PFSK-1 (cell line): ENCODE measurements at regions not wholly inside any gene's neighbourhood (a gene's known extent, or its start where the extent isn't known, plus 50 kb on each side); places are given as distances from the start of the nearest gene placed in this dataset.

Experiments used
- FOXP2 ChIP-seq: optimal IDR thresholded peaks from 2 replicates; pipeline ENCODE3; 2011; ENCODE audit warnings: borderline replicate concordance, control low read depth, inconsistent platforms; ENCODE audit not compliant: insufficient read depth; ENCODE audit errors: extremely low read length, extremely low read depth
- POLR2AphosphoS5 ChIP-seq: IDR thresholded peaks from 2 replicates; pipeline ENCODE4 v1.6.1; 2012; ENCODE audit warnings: low read depth, mild to moderate bottlenecking, control low read depth, low read length, moderate library complexity
- SIN3A ChIP-seq: IDR thresholded peaks from 2 replicates; pipeline ENCODE4 v1.6.1; 2012; ENCODE audit warnings: mild to moderate bottlenecking, low read length, moderate library complexity, borderline replicate concordance; ENCODE audit not compliant: insufficient read depth
- TAF1 ChIP-seq: IDR thresholded peaks from 2 replicates; pipeline ENCODE4 v1.6.1; 2012; ENCODE audit warnings: low read length, control low read depth, borderline replicate concordance; ENCODE audit not compliant: insufficient read depth
- TF ChIP-seq, protein P1 (sequence below), 2 experiments: IDR thresholded peaks; 2 replicates each; pipeline versions ENCODE4 v1.6.1 to v1.8.0; 2011 to 2012; ENCODE audit warnings: low read depth in 2 of 2, low read length in 2 of 2, control low read depth in 1 of 2, inconsistent platforms in 1 of 2, mild to moderate bottlenecking in 1 of 2, moderate library complexity in 1 of 2; ENCODE audit not compliant: insufficient read depth in 1 of 2

DNA sequence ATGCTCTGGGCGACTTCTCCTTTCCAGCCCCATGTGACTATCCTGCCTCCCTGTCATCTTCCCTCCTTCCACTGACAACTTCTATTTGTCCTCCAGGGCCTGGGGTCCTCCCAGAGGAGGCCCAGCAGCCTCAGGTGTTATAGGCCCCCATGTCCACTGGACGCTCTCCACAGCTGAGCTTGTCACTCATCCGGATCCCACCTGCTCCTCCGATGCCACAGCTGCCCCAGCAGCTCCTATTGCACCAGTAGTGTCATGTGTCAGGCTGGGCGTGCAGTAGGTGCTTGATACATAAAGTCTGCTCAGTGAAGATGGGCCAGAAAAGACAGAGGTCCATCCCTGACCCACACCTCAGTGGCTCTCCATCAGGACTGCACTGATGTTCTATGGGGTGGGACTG, 305.7 kb upstream of the MYT1L start:
- TF ChIP-seq SIN3A, result no peak
- TF ChIP-seq, protein P1, sequence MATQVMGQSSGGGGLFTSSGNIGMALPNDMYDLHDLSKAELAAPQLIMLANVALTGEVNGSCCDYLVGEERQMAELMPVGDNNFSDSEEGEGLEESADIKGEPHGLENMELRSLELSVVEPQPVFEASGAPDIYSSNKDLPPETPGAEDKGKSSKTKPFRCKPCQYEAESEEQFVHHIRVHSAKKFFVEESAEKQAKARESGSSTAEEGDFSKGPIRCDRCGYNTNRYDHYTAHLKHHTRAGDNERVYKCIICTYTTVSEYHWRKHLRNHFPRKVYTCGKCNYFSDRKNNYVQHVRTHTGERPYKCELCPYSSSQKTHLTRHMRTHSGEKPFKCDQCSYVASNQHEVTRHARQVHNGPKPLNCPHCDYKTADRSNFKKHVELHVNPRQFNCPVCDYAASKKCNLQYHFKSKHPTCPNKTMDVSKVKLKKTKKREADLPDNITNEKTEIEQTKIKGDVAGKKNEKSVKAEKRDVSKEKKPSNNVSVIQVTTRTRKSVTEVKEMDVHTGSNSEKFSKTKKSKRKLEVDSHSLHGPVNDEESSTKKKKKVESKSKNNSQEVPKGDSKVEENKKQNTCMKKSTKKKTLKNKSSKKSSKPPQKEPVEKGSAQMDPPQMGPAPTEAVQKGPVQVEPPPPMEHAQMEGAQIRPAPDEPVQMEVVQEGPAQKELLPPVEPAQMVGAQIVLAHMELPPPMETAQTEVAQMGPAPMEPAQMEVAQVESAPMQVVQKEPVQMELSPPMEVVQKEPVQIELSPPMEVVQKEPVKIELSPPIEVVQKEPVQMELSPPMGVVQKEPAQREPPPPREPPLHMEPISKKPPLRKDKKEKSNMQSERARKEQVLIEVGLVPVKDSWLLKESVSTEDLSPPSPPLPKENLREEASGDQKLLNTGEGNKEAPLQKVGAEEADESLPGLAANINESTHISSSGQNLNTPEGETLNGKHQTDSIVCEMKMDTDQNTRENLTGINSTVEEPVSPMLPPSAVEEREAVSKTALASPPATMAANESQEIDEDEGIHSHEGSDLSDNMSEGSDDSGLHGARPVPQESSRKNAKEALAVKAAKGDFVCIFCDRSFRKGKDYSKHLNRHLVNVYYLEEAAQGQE (IDR thresholded peaks at IDR 0.05; ENCODE audit: insufficient read depth in 1 of 2, low read depth in 2 of 2, low read length in 2 of 2), result no peak
- no peak for TF ChIP-seq FOXP2
- TF ChIP-seq POLR2AphosphoS5, result no peak

DNA sequence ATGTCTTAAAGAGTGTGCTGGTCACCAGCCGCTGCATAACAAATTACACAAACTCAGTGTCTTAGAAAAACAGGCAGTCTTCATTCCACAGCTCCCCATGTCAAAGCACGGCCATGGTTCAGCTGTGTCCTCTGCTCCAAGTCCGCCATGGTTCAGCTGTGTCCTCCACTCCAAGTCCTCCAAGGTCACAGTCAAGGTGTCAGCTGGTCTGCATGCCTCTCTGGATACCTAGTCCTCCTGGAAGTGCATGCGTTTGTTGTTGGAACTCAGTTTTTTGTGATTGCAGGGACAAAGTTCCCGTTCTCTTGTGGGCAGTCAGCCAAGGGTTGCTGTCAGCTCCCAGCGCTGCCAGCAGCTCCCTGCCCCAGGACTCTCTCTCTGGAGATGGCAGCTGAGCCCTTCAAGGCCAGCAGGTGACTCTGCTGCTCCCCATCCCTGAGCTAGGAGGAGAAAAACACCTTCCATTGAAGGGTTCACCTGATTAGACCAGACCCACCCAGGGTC, 304.0 kb upstream of the MYT1L start:
- TF ChIP-seq TAF1, result no peak
- no peak for TF ChIP-seq SIN3A
- TF ChIP-seq, protein P1 (IDR thresholded peaks at IDR 0.05; ENCODE audit: insufficient read depth in 1 of 2, low read depth in 2 of 2, low read length in 2 of 2), result no peak
- no peak for TF ChIP-seq POLR2AphosphoS5
- no peak for TF ChIP-seq FOXP2

DNA sequence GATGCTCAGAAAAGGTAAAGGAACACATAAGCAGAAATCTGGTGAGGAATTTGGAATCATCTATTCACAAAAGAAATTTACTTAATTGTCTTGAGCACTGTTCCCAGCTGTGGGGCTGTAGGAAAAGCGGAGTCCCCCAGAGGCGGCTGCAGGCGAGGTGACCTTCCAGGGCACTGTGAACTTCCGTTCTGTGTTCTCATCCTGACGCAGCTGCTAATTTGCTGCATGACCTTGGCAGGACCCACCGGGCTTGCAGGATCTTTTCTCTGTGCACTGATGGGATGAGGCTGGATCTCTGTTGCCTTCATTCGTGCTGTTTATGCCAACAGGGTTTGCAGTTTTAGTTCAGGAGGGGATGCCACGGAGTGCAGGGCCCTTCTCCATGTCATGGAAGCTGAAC, 301.9 kb upstream of the MYT1L start:
- no peak for TF ChIP-seq SIN3A

DNA sequence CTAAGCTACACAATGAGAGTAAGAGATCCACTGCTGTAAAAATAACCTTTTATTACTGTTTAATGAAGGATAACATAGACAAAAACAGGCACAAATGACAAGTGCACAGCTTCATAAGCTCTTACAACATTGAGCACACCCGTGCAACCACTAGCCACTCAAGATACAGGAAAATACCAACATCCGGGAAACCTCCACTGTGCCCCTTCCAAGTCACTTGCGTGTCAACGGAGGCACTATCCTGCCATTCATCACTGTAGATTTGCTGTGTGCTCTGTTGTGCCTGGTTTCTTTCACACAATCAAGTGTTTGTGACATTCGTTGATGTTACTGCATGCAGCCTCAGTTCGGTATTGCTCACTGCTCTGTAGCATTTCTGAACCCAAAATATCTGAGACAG, 292.9 kb upstream of the MYT1L start:
- no peak for TF ChIP-seq TAF1
- TF ChIP-seq, protein P1 (IDR thresholded peaks at IDR 0.05; ENCODE audit: insufficient read depth in 1 of 2, low read depth in 2 of 2, low read length in 2 of 2), result no peak
- no peak for TF ChIP-seq POLR2AphosphoS5
- TF ChIP-seq FOXP2, result no peak
- TF ChIP-seq SIN3A, result no peak

DNA sequence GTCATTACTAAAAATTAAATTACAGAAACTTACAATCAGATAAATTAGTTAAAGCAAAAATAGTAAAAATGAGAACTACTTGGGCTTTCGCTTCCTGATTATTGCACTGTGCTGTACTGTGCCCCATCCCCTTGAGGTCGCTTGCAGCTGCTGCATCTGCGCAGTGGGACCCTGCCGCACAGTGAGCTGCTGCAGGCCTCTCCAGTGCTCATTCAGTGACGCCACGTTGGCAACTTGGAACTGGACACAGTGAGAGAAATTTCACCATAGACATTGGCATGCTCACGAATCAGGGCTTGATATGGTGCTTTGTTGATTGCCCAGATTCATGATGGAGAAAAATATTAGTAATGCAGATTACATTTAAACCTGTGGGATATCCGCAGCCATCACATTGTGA, 290.8 kb upstream of the MYT1L start:
- TF ChIP-seq, protein P1 (IDR thresholded peaks at IDR 0.05; ENCODE audit: insufficient read depth in 1 of 2, low read depth in 2 of 2, low read length in 2 of 2), result no peak
- no peak for TF ChIP-seq FOXP2
- no peak for TF ChIP-seq SIN3A
- TF ChIP-seq TAF1, result no peak
- TF ChIP-seq POLR2AphosphoS5, result no peak
